Endodermal cell (in vitro differentiated cells): ENCODE measurements at regions not wholly inside any gene's neighbourhood (a gene's known extent, or its start where the extent isn't known, plus 50 kb on each side); places are given as distances from the start of the nearest gene placed in this dataset.

Source experiments
- DNase-seq: peaks from one replicate; pipeline ENCODE4 v3.0.0-alpha.2; 2017
- H3K27ac ChIP-seq: 2 replicates; pipeline ENCODE4 v1.5.1; 2013; ENCODE audit warnings: mild to moderate bottlenecking, low read depth, low read length, moderate library complexity
- H3K27me3 ChIP-seq: 2 replicates; pipeline ENCODE4 v1.6.1; 2013; ENCODE audit warnings: mild to moderate bottlenecking, low read length, moderate library complexity; ENCODE audit not compliant: insufficient read depth, control insufficient read depth, poor library complexity, severe bottlenecking
- H3K36me3 ChIP-seq: 2 replicates; pipeline ENCODE4 v1.7.0; 2013; ENCODE audit warnings: mild to moderate bottlenecking, low read length, moderate library complexity; ENCODE audit not compliant: control insufficient read depth, insufficient read depth
- H3K4me1 ChIP-seq: one replicate; pipeline ENCODE4 v1.7.0; 2013; ENCODE audit warnings: low read length; ENCODE audit not compliant: control insufficient read depth, insufficient read depth
- H3K4me3 ChIP-seq: 2 replicates; pipeline ENCODE4 v1.5.1; 2013; ENCODE audit warnings: mild to moderate bottlenecking, low read length, moderate library complexity
- H3K9ac ChIP-seq: 2 replicates; pipeline ENCODE4 v1.6.1; 2013; ENCODE audit warnings: mild to moderate bottlenecking, low read length, moderate library complexity; ENCODE audit not compliant: poor library complexity, severe bottlenecking; ENCODE audit errors: extremely low read depth
- H3K9me3 ChIP-seq: 2 replicates; pipeline ENCODE4 v1.6.1; 2013; ENCODE audit warnings: mild to moderate bottlenecking, low read length, moderate library complexity; ENCODE audit not compliant: control insufficient read depth
- H3K27ac Mint-ChIP-seq: 2 replicates; pipeline ENCODE4 v1.8.0; 2020; ENCODE audit warnings: mixed read lengths
- H3K27me3 Mint-ChIP-seq: 2 replicates; pipeline ENCODE4 v1.8.0; 2021; ENCODE audit warnings: mild to moderate bottlenecking, mixed read lengths; ENCODE audit not compliant: insufficient read depth
- H3K36me3 Mint-ChIP-seq: 2 replicates; pipeline ENCODE4 v1.8.0; 2020; ENCODE audit warnings: low read depth, mixed read lengths
- H3K4me1 Mint-ChIP-seq: 2 replicates; pipeline ENCODE4 v1.8.0; 2020; ENCODE audit warnings: mixed read lengths
- H3K4me3 Mint-ChIP-seq: 2 replicates; pipeline ENCODE4 v1.8.0; 2020; ENCODE audit warnings: mild to moderate bottlenecking, moderate library complexity, mixed read lengths
- H3K9me3 Mint-ChIP-seq: 2 replicates; pipeline ENCODE4 v1.8.0; 2020; ENCODE audit warnings: mild to moderate bottlenecking, mixed read lengths
- WGBS, 2 experiments: methylation state at CpG; one replicate each; pipeline versions ENCODE4 v1.1.5 to v1.1.7; 2013; ENCODE audit warnings: missing lambda C conversion rate in 2 of 2, mixed read lengths in 1 of 2; ENCODE audit not compliant: insufficient coverage in 1 of 2, insufficient read length in 1 of 2; 5-methylcytosine and 5-hydroxymethylcytosine counted together
- TF ChIP-seq, protein P1 (sequence below): fragments of 200-600 bp; sonication (generic); conservative IDR thresholded peaks from 2 replicates; pipeline ENCODE4 v1.5.0; 2021; ENCODE audit warnings: antibody characterized with exemption, mild to moderate bottlenecking

GRCh38 chr18:22342625-22343024 is 75.1 kb downstream of the CTAGE1 start:
- Histone ChIP-seq H3K27ac (no peak overlapping the region), H3K4me1 (no peaks in the 10 kb centered on the region), H3K36me3 (no peaks in the 10 kb centered on the region), H3K27me3 (peaks cover 12% of the 10 kb centered on the region), H3K9ac (no peak overlapping the region), H3K4me3 (no peak overlapping the region), H3K9me3 (no peaks in the 10 kb centered on the region)
- Mint-ChIP-seq H3K9me3 (no peaks in the 10 kb centered on the region), H3K4me1 (peaks cover 38% of the 10 kb centered on the region), H3K4me3 (no peak overlapping the region), H3K36me3 (no peaks in the 10 kb centered on the region), H3K27me3 (peaks cover 58% of the 10 kb centered on the region), H3K27ac (no peak overlapping the region)
- TF ChIP-seq, protein P1, sequence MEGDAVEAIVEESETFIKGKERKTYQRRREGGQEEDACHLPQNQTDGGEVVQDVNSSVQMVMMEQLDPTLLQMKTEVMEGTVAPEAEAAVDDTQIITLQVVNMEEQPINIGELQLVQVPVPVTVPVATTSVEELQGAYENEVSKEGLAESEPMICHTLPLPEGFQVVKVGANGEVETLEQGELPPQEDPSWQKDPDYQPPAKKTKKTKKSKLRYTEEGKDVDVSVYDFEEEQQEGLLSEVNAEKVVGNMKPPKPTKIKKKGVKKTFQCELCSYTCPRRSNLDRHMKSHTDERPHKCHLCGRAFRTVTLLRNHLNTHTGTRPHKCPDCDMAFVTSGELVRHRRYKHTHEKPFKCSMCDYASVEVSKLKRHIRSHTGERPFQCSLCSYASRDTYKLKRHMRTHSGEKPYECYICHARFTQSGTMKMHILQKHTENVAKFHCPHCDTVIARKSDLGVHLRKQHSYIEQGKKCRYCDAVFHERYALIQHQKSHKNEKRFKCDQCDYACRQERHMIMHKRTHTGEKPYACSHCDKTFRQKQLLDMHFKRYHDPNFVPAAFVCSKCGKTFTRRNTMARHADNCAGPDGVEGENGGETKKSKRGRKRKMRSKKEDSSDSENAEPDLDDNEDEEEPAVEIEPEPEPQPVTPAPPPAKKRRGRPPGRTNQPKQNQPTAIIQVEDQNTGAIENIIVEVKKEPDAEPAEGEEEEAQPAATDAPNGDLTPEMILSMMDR: no peak
- DNase-seq: no peak
- 97 to 100% methylated on average over 2 to 4 of the region's 4 CpGs for WGBS, 2 experiments

DNA sequence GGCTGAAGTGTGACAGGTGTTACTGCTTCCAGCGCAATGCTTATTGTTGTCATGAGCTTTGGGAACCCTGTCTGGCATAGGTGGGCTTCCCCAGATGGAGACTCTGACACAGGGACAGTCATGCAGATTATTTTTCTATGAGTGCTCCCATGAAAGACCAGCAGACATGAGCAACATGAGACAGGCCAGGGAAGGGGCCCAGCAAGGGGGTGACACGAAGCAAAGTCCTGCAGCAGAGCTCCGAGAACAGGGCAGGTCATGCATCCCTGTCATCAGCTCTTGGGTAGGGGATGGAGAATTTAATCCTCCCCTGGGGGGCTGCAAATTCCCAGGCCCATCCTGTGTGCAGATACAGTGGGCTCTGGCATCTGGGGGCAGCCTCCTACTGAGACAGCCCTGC is 77.4 kb downstream of the CTAGE1 start:
- no peak overlapping the region for H3K27ac ChIP-seq
- H3K4me3 Mint-ChIP-seq: no peak overlapping the region
- TF ChIP-seq, protein P1: no peak
- H3K4me1 Mint-ChIP-seq: peaks cover 17% of the 10 kb centered on the region
- no peaks in the 10 kb centered on the region for H3K36me3 Mint-ChIP-seq
- no peaks in the 10 kb centered on the region for H3K9me3 Mint-ChIP-seq
- no peak overlapping the region for H3K27ac Mint-ChIP-seq
- no peaks in the 10 kb centered on the region for H3K9me3 ChIP-seq
- H3K36me3 ChIP-seq: no peaks in the 10 kb centered on the region
- no peak overlapping the region for H3K4me3 ChIP-seq
- DNase-seq: no peak
- WGBS, 2 experiments: 80 to 88% methylated on average over 1 to 3 of the region's 3 CpGs
- no peaks in the 10 kb centered on the region for H3K4me1 ChIP-seq
- peaks cover 12% of the 10 kb centered on the region for H3K27me3 ChIP-seq
- H3K9ac ChIP-seq: no peak overlapping the region
- H3K27me3 Mint-ChIP-seq: peaks cover 62% of the 10 kb centered on the region

GRCh38 chr18:22339913-22340312 is 77.8 kb downstream of the CTAGE1 start:
- Histone ChIP-seq H3K9me3 (no peaks in the 10 kb centered on the region), H3K27ac (no peak overlapping the region), H3K27me3 (peaks cover 12% of the 10 kb centered on the region), H3K4me1 (no peaks in the 10 kb centered on the region), H3K36me3 (no peaks in the 10 kb centered on the region), H3K9ac (no peak overlapping the region), H3K4me3 (no peak overlapping the region)
- TF ChIP-seq, protein P1: no peak
- Mint-ChIP-seq H3K4me3 (no peak overlapping the region), H3K4me1 (peaks cover 13% of the 10 kb centered on the region), H3K27ac (no peak overlapping the region), H3K9me3 (no peaks in the 10 kb centered on the region), H3K36me3 (no peaks in the 10 kb centered on the region), H3K27me3 (peaks cover 63% of the 10 kb centered on the region)
- WGBS, 2 experiments: 83 to 93% methylated on average over 3 to 4 of the region's 4 CpGs
- no peak for DNase-seq
